NT2/D1 (cell line): ENCODE measurements at regions not wholly inside any gene's neighbourhood (a gene's known extent, or its start where the extent isn't known, plus 50 kb on each side); places are given as distances from the start of the nearest gene placed in this dataset.

Source experiments
- YY1 ChIP-seq: IDR thresholded peaks from 2 replicates; pipeline ENCODE4 v1.6.1; 2011; ENCODE audit not compliant: insufficient read length, insufficient read depth
- ZNF274 ChIP-seq: IDR thresholded peaks from 2 replicates; pipeline ENCODE4 v1.6.1; 2011; ENCODE audit warnings: mild to moderate bottlenecking, low read depth, low read length

DNA sequence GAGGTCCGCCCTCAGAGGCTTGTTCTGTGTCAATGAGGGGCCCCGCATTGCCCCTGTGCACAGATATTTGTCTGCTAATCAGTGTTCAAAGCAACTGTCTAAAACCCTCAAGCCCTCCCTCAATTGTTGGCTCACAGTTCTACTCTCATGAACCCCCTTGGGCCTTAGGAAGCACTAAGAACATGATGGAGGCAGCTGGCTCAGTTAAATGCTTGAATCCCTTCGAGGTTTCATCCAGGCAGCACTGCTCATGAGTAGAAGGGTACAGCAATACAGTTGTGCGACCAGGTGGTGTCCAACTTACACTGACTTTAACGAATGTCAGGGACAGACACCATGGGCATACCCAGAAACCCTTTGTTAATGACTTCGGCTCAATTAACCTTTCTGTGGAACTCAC is 89.2 kb upstream of the WSCD1 start:
- TF ChIP-seq YY1: no peak
- no peak for TF ChIP-seq ZNF274
